Panc1 (cell line): ENCODE measurements at regions not wholly inside any gene's neighbourhood (a gene's known extent, or its start where the extent isn't known, plus 50 kb on each side); places are given as distances from the start of the nearest gene placed in this dataset.

Experiments used
- POLR2AphosphoS5 ChIP-seq: IDR thresholded peaks from 2 replicates; pipeline ENCODE4 v1.6.1; 2012; ENCODE audit warnings: mild to moderate bottlenecking, low read depth, low read length, moderate library complexity
- SIN3A ChIP-seq: IDR thresholded peaks from 2 replicates; pipeline ENCODE4 v1.6.1; 2012; ENCODE audit warnings: low read depth, mild to moderate bottlenecking, low read length, moderate library complexity, borderline replicate concordance; ENCODE audit not compliant: insufficient read depth
- TF ChIP-seq, protein P1 (sequence below): fragments of 450-650 bp; IDR thresholded peaks from 2 replicates; pipeline ENCODE4 v1.5.1; 2017; ENCODE audit warnings: mild to moderate bottlenecking

DNA sequence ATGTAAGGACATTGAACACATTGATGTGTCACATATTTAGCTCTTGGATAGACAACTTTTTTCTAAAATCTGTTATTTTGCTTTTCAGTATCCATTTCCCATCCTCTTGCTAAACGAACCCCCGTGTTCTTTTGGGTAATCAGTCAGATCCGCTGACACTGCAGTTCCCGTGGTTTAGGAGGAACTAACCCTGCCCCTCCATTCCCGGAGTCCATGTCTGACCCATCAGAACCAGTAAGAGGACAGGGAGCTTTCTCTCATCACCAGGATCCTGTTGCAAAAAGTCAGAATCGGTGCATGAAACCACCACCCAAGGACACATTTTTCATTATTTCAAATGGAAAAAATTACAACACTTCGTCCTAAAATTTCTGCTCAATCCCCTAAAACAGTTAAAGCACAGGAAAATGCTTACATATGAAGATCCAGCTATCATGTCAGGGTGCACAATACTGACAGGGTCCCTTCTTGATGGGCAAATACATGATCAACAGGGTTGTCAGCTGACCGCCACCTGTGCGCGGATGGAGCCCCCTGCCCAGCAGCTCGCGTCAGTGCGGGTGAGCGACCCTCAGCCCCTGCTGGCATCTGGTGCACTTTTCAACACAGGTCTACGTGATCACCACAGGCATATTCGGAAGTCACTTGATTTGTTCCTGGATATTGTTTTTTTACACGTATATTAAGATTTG, 276.8 kb downstream of the ADGRD1 start:
- TF ChIP-seq POLR2AphosphoS5 (no peak), SIN3A (no peak)
- TF ChIP-seq, protein P1, sequence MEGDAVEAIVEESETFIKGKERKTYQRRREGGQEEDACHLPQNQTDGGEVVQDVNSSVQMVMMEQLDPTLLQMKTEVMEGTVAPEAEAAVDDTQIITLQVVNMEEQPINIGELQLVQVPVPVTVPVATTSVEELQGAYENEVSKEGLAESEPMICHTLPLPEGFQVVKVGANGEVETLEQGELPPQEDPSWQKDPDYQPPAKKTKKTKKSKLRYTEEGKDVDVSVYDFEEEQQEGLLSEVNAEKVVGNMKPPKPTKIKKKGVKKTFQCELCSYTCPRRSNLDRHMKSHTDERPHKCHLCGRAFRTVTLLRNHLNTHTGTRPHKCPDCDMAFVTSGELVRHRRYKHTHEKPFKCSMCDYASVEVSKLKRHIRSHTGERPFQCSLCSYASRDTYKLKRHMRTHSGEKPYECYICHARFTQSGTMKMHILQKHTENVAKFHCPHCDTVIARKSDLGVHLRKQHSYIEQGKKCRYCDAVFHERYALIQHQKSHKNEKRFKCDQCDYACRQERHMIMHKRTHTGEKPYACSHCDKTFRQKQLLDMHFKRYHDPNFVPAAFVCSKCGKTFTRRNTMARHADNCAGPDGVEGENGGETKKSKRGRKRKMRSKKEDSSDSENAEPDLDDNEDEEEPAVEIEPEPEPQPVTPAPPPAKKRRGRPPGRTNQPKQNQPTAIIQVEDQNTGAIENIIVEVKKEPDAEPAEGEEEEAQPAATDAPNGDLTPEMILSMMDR, result no peak
